ENCODE measurements at regions not wholly inside any gene's neighbourhood (a gene's known extent, or its start where the extent isn't known, plus 50 kb on each side); places are given as distances from the start of the nearest gene placed in this dataset.

- TF ChIP-seq GABPA (IDR thresholded peaks at IDR 0.05; ENCODE audit: low read depth) (no peak), SPI1 (IDR thresholded peaks at IDR 0.05; ENCODE audit: borderline replicate concordance, low read depth) (no peak), POLR2AphosphoS5 (IDR thresholded peaks at IDR 0.05; ENCODE audit: low read depth) (no peak), CTCF (IDR thresholded peaks at IDR 0.05; ENCODE audit: insufficient read depth, low read length) (no peak), REST (IDR thresholded peaks at IDR 0.05; ENCODE audit: insufficient replicate concordance, low read depth) (no peak)
These were observed 52.8 kb upstream of the CLDN24 start for GRCh38 chr4:183374950-183375555.

Data from HL-60 (cell line).